Natural killer cell treated with Interleukin-12 subunit alpha and Interleukin-12 subunit beta and Interleukin-15 and Interleukin-18, amount 100 ng/mL, for 72 hours (primary cell): ENCODE measurements at regions not wholly inside any gene's neighbourhood (a gene's known extent, or its start where the extent isn't known, plus 50 kb on each side); places are given as distances from the start of the nearest gene placed in this dataset.
"Not testable (repeated sequence)": the region's sequence is repeated elsewhere in the genome, so short reads cannot be mapped to it uniquely, and the experiment has no call there.

Experiments used
- ATAC-seq, 2 donors: fragments of 150-1000 bp; cut with Tn5 transposase in 1 of 2; sonication (Bioruptor Pico), chemical (Tn5 transposase) in 1 of 2; 2 replicates each; pipeline ENCODE4 v1.10.0; 2021
- DNase-seq: peaks from one replicate; pipeline ENCODE4 v3.0.0; 2022; ENCODE audit warnings: low spot score
- H3K27ac Mint-ChIP-seq, 2 donors: 1 replicate in 1 of 2; 2 replicates in 1 of 2; pipeline ENCODE4 v1.8.0; 2022; ENCODE audit warnings: mixed read lengths in 2 of 2, mild to moderate bottlenecking in 1 of 2, moderate library complexity in 1 of 2
- H3K27me3 Mint-ChIP-seq, 2 donors: 1 replicate in 1 of 2; 2 replicates in 1 of 2; pipeline ENCODE4 v1.8.0; 2022; ENCODE audit warnings: mixed read lengths in 2 of 2
- H3K36me3 Mint-ChIP-seq: one replicate; pipeline ENCODE4 v1.8.0; 2022; ENCODE audit warnings: mixed read lengths
- H3K4me1 Mint-ChIP-seq, 2 donors: 1 replicate in 1 of 2; 2 replicates in 1 of 2; pipeline ENCODE4 v1.8.0; 2022; ENCODE audit warnings: low read depth in 2 of 2, mixed read lengths in 2 of 2, mild to moderate bottlenecking in 1 of 2
- H3K4me3 Mint-ChIP-seq: one replicate; pipeline ENCODE4 v1.8.0; 2022; ENCODE audit warnings: mixed read lengths
- H3K9me3 Mint-ChIP-seq: 2 replicates; pipeline ENCODE4 v1.8.0; 2022; ENCODE audit warnings: mixed read lengths

GRCh38 chr4:187840814-187841213 is 154.8 kb upstream of the ZFP42 start:
- ATAC-seq (no peak), DNase-seq (no peak)
- no peaks in the 10 kb centered on the region for H3K27me3 Mint-ChIP-seq
- peaks cover 14% of the 10 kb centered on the region for H3K36me3 Mint-ChIP-seq
- peaks cover 23% of the 10 kb centered on the region for H3K9me3 Mint-ChIP-seq
- no peak overlapping the region for H3K27ac Mint-ChIP-seq
- no peaks in the 10 kb centered on the region for H3K4me1 Mint-ChIP-seq
- H3K4me3 Mint-ChIP-seq, result no peak overlapping the region

- Mint-ChIP-seq H3K4me1 (no peaks in the 10 kb centered on the region), H3K4me3 (no peak overlapping the region), H3K27me3 (no peaks in the 10 kb centered on the region), H3K36me3 (peaks cover 8% of the 10 kb centered on the region), H3K27ac (no peak overlapping the region), H3K9me3 (peaks cover 21% of the 10 kb centered on the region)
- DNase-seq, result no peak
- no peak for ATAC-seq
These were observed 145.9 kb upstream of the ZFP42 start for GRCh38 chr4:187849556-187850225.

GRCh38 chr4:187865914-187866313 is 129.7 kb upstream of the ZFP42 start:
- no peaks in the 10 kb centered on the region for H3K27me3 Mint-ChIP-seq
- peaks cover 16% of the 10 kb centered on the region for H3K9me3 Mint-ChIP-seq
- H3K27ac Mint-ChIP-seq, result no peak overlapping the region
- ATAC-seq, result no peak
- H3K4me3 Mint-ChIP-seq, result no peak overlapping the region
- H3K36me3 Mint-ChIP-seq, result no peaks in the 10 kb centered on the region
- no peak for DNase-seq
- no peaks in the 10 kb centered on the region for H3K4me1 Mint-ChIP-seq

GRCh38 chr4:187883049-187883448 is 112.5 kb upstream of the ZFP42 start:
- Mint-ChIP-seq H3K27me3 (no peaks in the 10 kb centered on the region), H3K4me3 (no peak overlapping the region), H3K36me3 (no peaks in the 10 kb centered on the region), H3K27ac (no peak overlapping the region), H3K4me1 (no peaks in the 10 kb centered on the region), H3K9me3 (peaks cover 26% of the 10 kb centered on the region)
- DNase-seq, result no peak
- ATAC-seq, result no peak

- no peaks in the 10 kb centered on the region for H3K4me1 Mint-ChIP-seq
- no peak for ATAC-seq
- peaks cover 27% of the 10 kb centered on the region for H3K9me3 Mint-ChIP-seq
- no peaks in the 10 kb centered on the region for H3K27me3 Mint-ChIP-seq
- no peak for DNase-seq
- no peaks in the 10 kb centered on the region for H3K36me3 Mint-ChIP-seq
- no peak overlapping the region for H3K4me3 Mint-ChIP-seq
- H3K27ac Mint-ChIP-seq, result no peak overlapping the region
These were observed 111.6 kb upstream of the ZFP42 start for GRCh38 chr4:187883836-187884475.

- Mint-ChIP-seq H3K27ac (no peak overlapping the region), H3K9me3 (peaks cover 29% of the 10 kb centered on the region), H3K27me3 (no peaks in the 10 kb centered on the region), H3K4me1 (no peaks in the 10 kb centered on the region), H3K4me3 (no peak overlapping the region), H3K36me3 (peaks cover 14% of the 10 kb centered on the region)
- no peak for DNase-seq
- ATAC-seq, result no peak
These were observed 107.7 kb upstream of the ZFP42 start for GRCh38 chr4:187887906-187888305.

- no peak for ATAC-seq
These were observed 105.9 kb upstream of the ZFP42 start for GRCh38 chr4:187889651-187890050.

GRCh38 chr4:187893418-187893817 is 102.2 kb upstream of the ZFP42 start:
- peaks cover 25% of the 10 kb centered on the region for H3K36me3 Mint-ChIP-seq

More at GRCh38 chr4:187889651-187890050, 105.9 kb upstream of the ZFP42 start:
- H3K27me3 Mint-ChIP-seq, result no peaks in the 10 kb centered on the region
- no peak overlapping the region for H3K27ac Mint-ChIP-seq
- H3K9me3 Mint-ChIP-seq, result peaks cover 36% of the 10 kb centered on the region
- no peak for DNase-seq
- no peaks in the 10 kb centered on the region for H3K4me1 Mint-ChIP-seq
- no peak overlapping the region for H3K4me3 Mint-ChIP-seq
- peaks cover 24% of the 10 kb centered on the region for H3K36me3 Mint-ChIP-seq

GRCh38 chr4:187903106-187903505 is 92.5 kb upstream of the ZFP42 start:
- no peak overlapping the region for H3K27ac Mint-ChIP-seq
- H3K9me3 Mint-ChIP-seq, result peaks cover 38% of the 10 kb centered on the region
- H3K27me3 Mint-ChIP-seq, result no peaks in the 10 kb centered on the region
- peaks cover 23% of the 10 kb centered on the region for H3K36me3 Mint-ChIP-seq
- no peak for ATAC-seq
- no peak for DNase-seq
- H3K4me1 Mint-ChIP-seq, result no peaks in the 10 kb centered on the region
- no peak overlapping the region for H3K4me3 Mint-ChIP-seq

More at GRCh38 chr4:187893418-187893817, 102.2 kb upstream of the ZFP42 start:
- no peak overlapping the region for H3K27ac Mint-ChIP-seq
- DNase-seq (no peak), ATAC-seq (no peak)
- H3K4me1 Mint-ChIP-seq, result no peaks in the 10 kb centered on the region
- H3K27me3 Mint-ChIP-seq, result no peaks in the 10 kb centered on the region
- no peak overlapping the region for H3K4me3 Mint-ChIP-seq
- peaks cover 30% of the 10 kb centered on the region for H3K9me3 Mint-ChIP-seq

GRCh38 chr4:187903700-187904099 is 91.9 kb upstream of the ZFP42 start:
- no peaks in the 10 kb centered on the region for H3K27me3 Mint-ChIP-seq
- H3K4me1 Mint-ChIP-seq, result no peaks in the 10 kb centered on the region
- DNase-seq (no peak), ATAC-seq (no peak)
- peaks cover 23% of the 10 kb centered on the region for H3K36me3 Mint-ChIP-seq
- H3K9me3 Mint-ChIP-seq, result peaks cover 35% of the 10 kb centered on the region
- no peak overlapping the region for H3K4me3 Mint-ChIP-seq
- H3K27ac Mint-ChIP-seq, result no peak overlapping the region

GRCh38 chr4:187908079-187908561 is 87.5 kb upstream of the ZFP42 start:
- H3K27me3 Mint-ChIP-seq, result no peaks in the 10 kb centered on the region
- DNase-seq (no peak), ATAC-seq (no peak)
- H3K36me3 Mint-ChIP-seq, result no peaks in the 10 kb centered on the region
- no peak overlapping the region for H3K27ac Mint-ChIP-seq
- H3K4me1 Mint-ChIP-seq, result no peaks in the 10 kb centered on the region
- H3K9me3 Mint-ChIP-seq, result peaks cover 6% of the 10 kb centered on the region
- no peak overlapping the region for H3K4me3 Mint-ChIP-seq

GRCh38 chr4:187908731-187909130 is 86.8 kb upstream of the ZFP42 start:
- H3K4me1 Mint-ChIP-seq, result no peaks in the 10 kb centered on the region
- DNase-seq, result no peak
- H3K4me3 Mint-ChIP-seq, result no peak overlapping the region
- peaks cover 3% of the 10 kb centered on the region for H3K36me3 Mint-ChIP-seq
- no peak for ATAC-seq
- peaks cover 9% of the 10 kb centered on the region for H3K9me3 Mint-ChIP-seq
- no peak overlapping the region for H3K27ac Mint-ChIP-seq
- no peaks in the 10 kb centered on the region for H3K27me3 Mint-ChIP-seq

- Mint-ChIP-seq H3K36me3 (peaks cover 6% of the 10 kb centered on the region), H3K4me1 (no peaks in the 10 kb centered on the region), H3K27ac (no peak overlapping the region), H3K27me3 (no peaks in the 10 kb centered on the region), H3K4me3 (no peak overlapping the region), H3K9me3 (peaks cover 12% of the 10 kb centered on the region)
- no peak for DNase-seq
- no peak for ATAC-seq
These were observed 84.8 kb upstream of the ZFP42 start for GRCh38 chr4:187910741-187911140.

- H3K4me3 Mint-ChIP-seq, H3K27me3 Mint-ChIP-seq, DNase-seq, H3K4me1 Mint-ChIP-seq, H3K9me3 Mint-ChIP-seq, ATAC-seq, H3K27ac Mint-ChIP-seq: not testable (repeated sequence)
- peaks cover 12% of the 10 kb centered on the region for H3K36me3 Mint-ChIP-seq
These were observed 80.2 kb upstream of the ZFP42 start for GRCh38 chr4:187915406-187915805.
